Fibroblast of the aortic adventitia (primary cell): ENCODE measurements at regions not wholly inside any gene's neighbourhood (a gene's known extent, or its start where the extent isn't known, plus 50 kb on each side); places are given as distances from the start of the nearest gene placed in this dataset.

Experiments
- DNase-seq: peaks from one replicate; pipeline ENCODE4 v3.0.0-alpha.2; 2010; ENCODE audit warnings: low read depth
- H3K4me3 ChIP-seq: 2 replicates; pipeline ENCODE4 v1.5.1; 2011; ENCODE audit warnings: low read depth, mild to moderate bottlenecking, control low read depth, low read length, moderate library complexity
- TF ChIP-seq, protein P1 (sequence below): IDR thresholded peaks from 2 replicates; pipeline ENCODE4 v1.5.1; 2011; ENCODE audit warnings: mild to moderate bottlenecking, low read length, control low read depth, inconsistent platforms; ENCODE audit not compliant: insufficient read depth

DNA sequence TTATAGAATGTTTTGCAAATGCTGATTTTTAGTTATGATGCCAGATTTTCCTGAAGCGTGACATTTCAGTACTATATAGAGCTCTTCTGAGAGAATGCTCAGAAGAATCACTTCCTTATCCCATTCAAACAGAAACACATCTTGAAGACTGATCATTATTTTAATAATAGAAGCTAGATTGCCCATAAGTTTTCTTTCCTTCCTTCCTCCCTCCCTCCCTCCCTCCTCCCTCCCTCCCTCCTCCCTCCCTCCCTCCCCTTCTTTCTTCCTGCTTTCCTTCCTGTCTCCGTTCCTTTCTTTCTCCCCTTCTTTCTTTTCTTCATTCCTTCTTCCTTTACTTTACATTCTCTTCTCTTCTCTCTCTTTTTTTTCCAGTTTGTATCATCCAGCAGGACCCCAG lies 767.4 kb downstream of the IRX1 start:
- no peak for DNase-seq
- no peak overlapping the region for H3K4me3 ChIP-seq
- TF ChIP-seq, protein P1, sequence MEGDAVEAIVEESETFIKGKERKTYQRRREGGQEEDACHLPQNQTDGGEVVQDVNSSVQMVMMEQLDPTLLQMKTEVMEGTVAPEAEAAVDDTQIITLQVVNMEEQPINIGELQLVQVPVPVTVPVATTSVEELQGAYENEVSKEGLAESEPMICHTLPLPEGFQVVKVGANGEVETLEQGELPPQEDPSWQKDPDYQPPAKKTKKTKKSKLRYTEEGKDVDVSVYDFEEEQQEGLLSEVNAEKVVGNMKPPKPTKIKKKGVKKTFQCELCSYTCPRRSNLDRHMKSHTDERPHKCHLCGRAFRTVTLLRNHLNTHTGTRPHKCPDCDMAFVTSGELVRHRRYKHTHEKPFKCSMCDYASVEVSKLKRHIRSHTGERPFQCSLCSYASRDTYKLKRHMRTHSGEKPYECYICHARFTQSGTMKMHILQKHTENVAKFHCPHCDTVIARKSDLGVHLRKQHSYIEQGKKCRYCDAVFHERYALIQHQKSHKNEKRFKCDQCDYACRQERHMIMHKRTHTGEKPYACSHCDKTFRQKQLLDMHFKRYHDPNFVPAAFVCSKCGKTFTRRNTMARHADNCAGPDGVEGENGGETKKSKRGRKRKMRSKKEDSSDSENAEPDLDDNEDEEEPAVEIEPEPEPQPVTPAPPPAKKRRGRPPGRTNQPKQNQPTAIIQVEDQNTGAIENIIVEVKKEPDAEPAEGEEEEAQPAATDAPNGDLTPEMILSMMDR: no peak

DNA sequence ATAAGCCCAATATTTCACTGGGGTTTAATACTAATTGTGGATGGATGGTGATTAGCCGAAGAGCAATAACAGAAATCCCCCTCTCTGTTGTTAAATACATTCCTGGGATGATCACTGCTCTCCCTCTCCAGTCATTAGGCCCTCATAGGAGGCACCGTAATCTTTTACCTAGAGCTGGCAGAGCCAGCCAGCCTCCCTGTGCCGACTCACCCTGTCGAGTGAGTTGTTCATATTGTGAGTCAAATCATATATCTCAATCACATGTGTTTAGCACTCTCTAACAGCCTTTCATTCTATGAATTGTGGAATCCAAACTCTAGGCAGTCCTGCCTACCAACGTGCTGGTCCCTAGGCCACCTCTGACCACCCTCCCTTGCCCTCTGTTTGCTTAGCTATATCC lies 771.0 kb downstream of the IRX1 start:
- no peak overlapping the region for H3K4me3 ChIP-seq
- no peak for DNase-seq
- TF ChIP-seq, protein P1: no peak

DNA sequence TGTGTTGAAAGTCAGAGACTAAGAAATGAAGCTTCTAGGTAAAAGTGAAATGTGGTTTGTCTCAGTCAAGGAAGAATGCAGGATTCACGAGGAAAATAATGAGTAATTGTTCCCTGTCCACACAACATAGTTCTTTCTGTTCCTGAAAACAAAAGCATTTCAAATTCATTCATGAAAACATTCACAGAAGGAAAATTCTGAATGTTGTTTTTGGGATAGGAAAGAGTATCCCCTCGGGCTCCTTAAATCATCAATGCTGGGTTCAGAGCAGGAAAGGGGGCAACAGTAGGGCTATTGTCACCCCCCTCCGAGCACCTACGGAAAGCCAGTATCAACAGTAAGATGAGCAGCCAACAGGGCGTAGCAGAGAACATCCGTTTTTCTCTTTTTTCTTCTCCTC lies 769.9 kb upstream of the ADAMTS16 start:
- H3K4me3 ChIP-seq: no peak overlapping the region
- no peak for DNase-seq
- TF ChIP-seq, protein P1: no peak

DNA sequence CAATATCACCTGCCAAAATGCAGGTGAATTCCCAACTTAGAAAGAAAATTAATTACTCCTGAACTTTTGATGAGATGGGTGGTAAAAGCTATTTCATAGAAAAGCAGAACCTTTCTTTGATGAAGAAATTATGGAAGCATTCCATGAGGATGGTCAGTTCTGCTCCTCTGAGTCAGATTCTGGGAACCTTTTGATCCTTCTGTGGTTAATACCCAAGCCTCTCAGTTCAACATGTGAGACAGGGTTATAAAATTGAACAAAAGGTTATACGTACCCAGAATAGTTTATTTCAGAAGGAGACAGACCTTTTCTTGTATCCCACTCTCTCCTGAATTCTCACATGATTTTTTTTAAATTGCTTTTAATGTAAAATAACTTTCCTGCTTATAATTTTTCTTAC lies 767.6 kb upstream of the ADAMTS16 start:
- no peak overlapping the region for H3K4me3 ChIP-seq
- no peak for DNase-seq
- TF ChIP-seq, protein P1: no peak

DNA sequence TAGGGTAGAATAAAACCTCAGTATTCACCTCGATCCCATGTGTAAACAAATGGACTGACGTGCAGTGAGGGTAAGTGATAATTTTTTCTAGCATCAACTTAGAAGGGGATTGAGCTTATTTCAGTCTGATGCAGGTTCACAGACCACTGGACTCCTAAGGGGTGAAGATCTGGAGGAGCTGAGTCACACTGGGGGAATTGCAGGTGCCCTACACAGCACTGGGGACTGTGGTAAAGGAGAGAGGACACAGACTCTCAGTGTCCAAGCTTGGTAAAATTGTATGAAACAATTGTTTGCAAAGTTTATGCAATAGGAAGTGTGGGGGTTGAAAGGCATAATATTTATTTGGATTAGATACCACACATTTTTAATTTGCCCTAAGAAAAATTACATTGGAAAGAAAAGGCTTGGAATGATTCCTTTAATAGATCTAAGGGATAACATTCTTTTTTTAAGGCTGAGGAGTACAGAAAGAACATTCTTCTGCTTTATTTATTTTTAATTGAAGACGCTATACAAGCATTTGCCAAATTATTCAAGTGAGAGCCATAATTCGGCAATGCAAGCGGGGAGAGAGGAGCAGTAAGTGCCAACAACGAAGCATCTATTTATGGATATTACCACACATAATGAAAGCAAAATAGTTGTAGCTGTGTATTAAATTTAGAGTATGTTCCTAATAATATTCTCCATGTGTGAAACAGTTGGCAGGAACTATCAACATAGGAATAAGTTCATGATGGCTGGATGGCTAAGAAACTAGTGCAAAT lies 766.9 kb upstream of the ADAMTS16 start:
- H3K4me3 ChIP-seq: no peak overlapping the region
- TF ChIP-seq, protein P1: no peak

DNA sequence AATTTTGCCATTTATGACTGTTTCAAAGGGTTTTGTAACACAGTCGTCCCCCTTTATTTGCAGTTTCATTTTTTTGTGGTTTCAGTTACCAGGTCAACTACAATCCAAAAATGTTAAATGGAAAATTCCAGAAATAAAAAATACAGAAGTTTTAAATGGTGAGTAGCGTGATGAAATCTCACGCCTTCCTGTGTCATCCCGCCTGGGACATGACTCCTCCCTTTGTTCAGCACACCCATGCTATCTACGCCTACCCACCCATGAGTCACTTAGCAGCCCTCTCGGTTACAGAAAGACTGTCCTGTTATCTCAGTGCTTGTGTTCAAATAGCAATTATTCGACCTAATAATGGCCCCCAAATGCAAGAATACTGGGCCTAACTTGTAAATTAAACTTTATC lies 765.3 kb upstream of the ADAMTS16 start:
- no peak overlapping the region for H3K4me3 ChIP-seq
- TF ChIP-seq, protein P1: no peak
- DNase-seq: no peak

More for the DNA sequence above, 766.9 kb upstream of the ADAMTS16 start:
- DNase-seq: no peak

DNA sequence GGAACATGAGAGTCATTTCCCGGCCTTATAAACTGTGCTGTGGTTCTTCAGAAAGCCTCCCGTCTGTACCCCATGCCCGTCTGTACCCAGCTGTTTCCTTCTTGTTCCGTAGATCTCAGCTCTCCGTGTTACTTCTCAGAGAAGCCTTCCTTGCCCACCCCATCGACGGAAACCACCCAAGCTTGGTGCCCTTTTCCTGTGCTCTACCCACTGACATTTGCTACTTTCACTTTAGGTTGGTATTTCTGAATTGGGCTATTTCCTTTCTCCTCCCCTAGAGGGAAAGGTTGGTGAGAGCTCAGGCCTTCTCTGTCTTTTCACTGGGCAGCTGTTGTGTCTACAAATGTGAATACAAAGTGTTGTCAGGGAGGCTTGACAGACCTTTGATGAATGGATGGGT lies 764.5 kb upstream of the ADAMTS16 start:
- H3K4me3 ChIP-seq: no peak overlapping the region
- TF ChIP-seq, protein P1: no peak
- DNase-seq: no peak
